ENCODE measurements at regions not wholly inside any gene's neighbourhood (a gene's known extent, or its start where the extent isn't known, plus 50 kb on each side); places are given as distances from the start of the nearest gene placed in this dataset.

DNA sequence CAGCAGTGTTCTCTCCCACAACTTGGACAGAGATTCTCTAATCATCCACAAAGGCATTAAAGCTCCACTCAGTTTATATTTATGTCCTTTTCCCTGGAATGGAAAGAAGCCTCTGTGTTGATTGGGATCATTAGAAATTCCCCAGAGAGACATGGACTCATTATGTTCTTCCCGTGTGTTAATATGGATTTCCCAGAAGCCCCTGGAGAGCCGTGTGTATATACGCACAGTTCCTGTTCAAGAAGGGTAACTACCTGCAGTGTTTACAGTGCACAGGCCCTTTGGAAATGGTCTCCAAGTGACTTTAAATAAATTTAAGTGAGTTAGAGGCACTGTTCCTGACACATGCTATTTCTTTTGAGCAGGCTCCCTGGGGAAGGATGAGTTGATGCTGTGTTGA, 428.0 kb upstream of the TMTC1 start:
- TF ChIP-seq CTCF (IDR thresholded peaks at IDR 0.05; ENCODE audit: poor library complexity) (no peak), EZH2 (IDR thresholded peaks at IDR 0.05; ENCODE audit: borderline replicate concordance) (no peak), EZH2phosphoT487 (IDR thresholded peaks at IDR 0.05; ENCODE audit: low read depth, severe bottlenecking, unreplicated experiment) (no peak)
